ENCODE measurements at regions not wholly inside any gene's neighbourhood (a gene's known extent, or its start where the extent isn't known, plus 50 kb on each side); places are given as distances from the start of the nearest gene placed in this dataset.

GRCh38 chr6:167665698-167666330 lies 160.9 kb upstream of the AFDN start:
- H3K9me3 ChIP-seq: no peaks in the 10 kb centered on the region
- H3K4me1 ChIP-seq (ENCODE audit: low read depth): peaks cover 17% of the 10 kb centered on the region
- no peak overlapping the region for H3K4me3 ChIP-seq
- DNase-seq: no peak
- no peak for TF ChIP-seq CTCF (IDR thresholded peaks at IDR 0.05)
- intact Hi-C loops (cut with DNase I, micrococcal nuclease): no loop called here
- no peak for ATAC-seq
- no peaks in the 10 kb centered on the region for H3K36me3 ChIP-seq (ENCODE audit: low read depth)

- TF ChIP-seq CTCF (IDR thresholded peaks at IDR 0.05): no peak
- no peak for ATAC-seq
- intact Hi-C loops (cut with DNase I, micrococcal nuclease): no loop called here
- Histone ChIP-seq H3K9me3 (no peaks in the 10 kb centered on the region), H3K4me3 (no peak overlapping the region), H3K36me3 (ENCODE audit: low read depth) (no peaks in the 10 kb centered on the region), H3K4me1 (ENCODE audit: low read depth) (peaks cover 8% of the 10 kb centered on the region)
- no peak for DNase-seq
These were observed 160.0 kb upstream of the AFDN start for GRCh38 chr6:167666571-167667203.

GRCh38 chr6:167667204-167668018 lies 159.3 kb upstream of the AFDN start:
- Histone ChIP-seq H3K4me1 (ENCODE audit: low read depth) (peaks cover 6% of the 10 kb centered on the region), H3K36me3 (ENCODE audit: low read depth) (no peaks in the 10 kb centered on the region), H3K9me3 (no peaks in the 10 kb centered on the region), H3K4me3 (no peak overlapping the region)
- intact Hi-C loops (cut with DNase I, micrococcal nuclease): no loop called here
- TF ChIP-seq CTCF (IDR thresholded peaks at IDR 0.05): no peak
- no peak for ATAC-seq
- DNase-seq: no peak

- Histone ChIP-seq H3K36me3 (ENCODE audit: low read depth) (no peaks in the 10 kb centered on the region), H3K9me3 (no peaks in the 10 kb centered on the region), H3K4me3 (no peak overlapping the region), H3K4me1 (ENCODE audit: low read depth) (peaks cover 6% of the 10 kb centered on the region)
- no peak for TF ChIP-seq CTCF (IDR thresholded peaks at IDR 0.05)
- intact Hi-C loops (cut with DNase I, micrococcal nuclease): no loop called here
- DNase-seq (peak in 1 of 3 donors; percentile 51), ATAC-seq (peak; percentile 88)
These were observed 158.5 kb upstream of the AFDN start for GRCh38 chr6:167668019-167668753.

- no peak overlapping the region for H3K4me3 ChIP-seq
- peaks cover 6% of the 10 kb centered on the region for H3K4me1 ChIP-seq (ENCODE audit: low read depth)
- intact Hi-C loops (cut with DNase I, micrococcal nuclease): no loop called here
- no peak for DNase-seq
- no peak for TF ChIP-seq CTCF (IDR thresholded peaks at IDR 0.05)
- ATAC-seq: no peak
- no peaks in the 10 kb centered on the region for H3K36me3 ChIP-seq (ENCODE audit: low read depth)
- H3K9me3 ChIP-seq: no peaks in the 10 kb centered on the region
These were observed 157.8 kb upstream of the AFDN start for GRCh38 chr6:167668754-167669552.
